Suprapubic skin (tissue), 4 donors: ENCODE measurements at regions not wholly inside any gene's neighbourhood (a gene's known extent, or its start where the extent isn't known, plus 50 kb on each side); places are given as distances from the start of the nearest gene placed in this dataset.

Experiments used
- DNase-seq, 2 donors: peaks; one replicate each; pipeline ENCODE4 v3.0.0-alpha.2; 2019; ENCODE audit warnings: low spot score in 2 of 2
- H3K27ac ChIP-seq: fragments of 200-600 bp; sonication (generic); one replicate; pipeline ENCODE4 v1.5.1; 2019
- H3K27me3 ChIP-seq: fragments of 200-600 bp; sonication (generic); one replicate; pipeline ENCODE4 v1.5.1; 2019
- H3K36me3 ChIP-seq: fragments of 200-600 bp; sonication (generic); one replicate; pipeline ENCODE4 v1.5.1; 2019
- H3K4me1 ChIP-seq: fragments of 200-600 bp; sonication (generic); one replicate; pipeline ENCODE4 v1.5.1; 2019
- H3K4me3 ChIP-seq: fragments of 200-600 bp; sonication (generic); one replicate; pipeline ENCODE4 v1.5.1; 2019; ENCODE audit warnings: mild to moderate bottlenecking
- H3K9me3 ChIP-seq: fragments of 200-600 bp; sonication (generic); one replicate; pipeline ENCODE4 v1.5.1; 2019
- EP300 ChIP-seq: sonication (generic); formaldehyde crosslinking; IDR thresholded peaks from one replicate; pipeline ENCODE4 v1.6.1; 2017; ENCODE audit warnings: antibody characterized with exemption
- POLR2A ChIP-seq, 2 donors: fragments of 450-650 bp; IDR thresholded peaks; one replicate each; pipeline ENCODE4 v1.6.1; 2017; ENCODE audit warnings: antibody characterized with exemption in 2 of 2, mild to moderate bottlenecking in 2 of 2, moderate library complexity in 2 of 2
- POLR2AphosphoS5 ChIP-seq, 3 donors: sonication (generic); formaldehyde crosslinking; IDR thresholded peaks; one replicate each; pipeline ENCODE4 v1.6.1; 2017; ENCODE audit warnings: antibody characterized with exemption in 3 of 3
- WGBS: methylation state at CpG from one replicate; pipeline ENCODE4 v1.1.5; 2018; 5-methylcytosine and 5-hydroxymethylcytosine counted together
- TF ChIP-seq, protein P1 (sequence below), 2 donors: fragments of 200-600 bp in 1 of 2; fragments of 450-650 bp in 1 of 2; sonication (generic) in 1 of 2; IDR thresholded peaks; one replicate each; pipeline ENCODE4 v1.5.1; 2016 to 2019; ENCODE audit warnings: antibody characterized with exemption in 2 of 2, mild to moderate bottlenecking in 1 of 2, moderate library complexity in 1 of 2

DNA sequence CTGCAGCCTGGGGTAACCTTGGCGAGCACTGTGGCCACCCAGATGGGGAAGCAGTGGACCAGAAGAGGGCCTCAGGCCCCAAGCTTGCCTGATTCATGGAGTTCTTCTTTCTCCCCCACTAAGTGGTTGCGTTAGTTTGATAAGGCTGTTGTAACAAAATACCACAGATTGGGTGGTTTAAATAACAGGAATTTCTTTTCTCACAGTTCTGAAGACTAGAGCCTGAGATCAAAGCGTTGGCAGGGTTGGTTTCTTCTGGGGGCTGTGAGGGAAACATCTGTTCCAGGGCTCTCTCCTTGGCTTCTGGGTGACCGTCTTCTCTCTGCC is 105.7 kb upstream of the GATB start:
- Histone ChIP-seq H3K27me3 (no peaks in the 10 kb centered on the region), H3K4me1 (no peaks in the 10 kb centered on the region), H3K36me3 (no peaks in the 10 kb centered on the region), H3K4me3 (no peak overlapping the region), H3K9me3 (no peaks in the 10 kb centered on the region), H3K27ac (no peak overlapping the region)
- 73% methylated on average over 4 of the region's 4 CpGs for WGBS
- no peak for TF ChIP-seq POLR2AphosphoS5 (IDR thresholded peaks at IDR 0.05)
- no peak for TF ChIP-seq POLR2A (IDR thresholded peaks at IDR 0.05)
- no peak for TF ChIP-seq EP300
- TF ChIP-seq, protein P1, sequence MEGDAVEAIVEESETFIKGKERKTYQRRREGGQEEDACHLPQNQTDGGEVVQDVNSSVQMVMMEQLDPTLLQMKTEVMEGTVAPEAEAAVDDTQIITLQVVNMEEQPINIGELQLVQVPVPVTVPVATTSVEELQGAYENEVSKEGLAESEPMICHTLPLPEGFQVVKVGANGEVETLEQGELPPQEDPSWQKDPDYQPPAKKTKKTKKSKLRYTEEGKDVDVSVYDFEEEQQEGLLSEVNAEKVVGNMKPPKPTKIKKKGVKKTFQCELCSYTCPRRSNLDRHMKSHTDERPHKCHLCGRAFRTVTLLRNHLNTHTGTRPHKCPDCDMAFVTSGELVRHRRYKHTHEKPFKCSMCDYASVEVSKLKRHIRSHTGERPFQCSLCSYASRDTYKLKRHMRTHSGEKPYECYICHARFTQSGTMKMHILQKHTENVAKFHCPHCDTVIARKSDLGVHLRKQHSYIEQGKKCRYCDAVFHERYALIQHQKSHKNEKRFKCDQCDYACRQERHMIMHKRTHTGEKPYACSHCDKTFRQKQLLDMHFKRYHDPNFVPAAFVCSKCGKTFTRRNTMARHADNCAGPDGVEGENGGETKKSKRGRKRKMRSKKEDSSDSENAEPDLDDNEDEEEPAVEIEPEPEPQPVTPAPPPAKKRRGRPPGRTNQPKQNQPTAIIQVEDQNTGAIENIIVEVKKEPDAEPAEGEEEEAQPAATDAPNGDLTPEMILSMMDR (IDR thresholded peaks at IDR 0.05), result no peak
- DNase-seq, result no peak

DNA sequence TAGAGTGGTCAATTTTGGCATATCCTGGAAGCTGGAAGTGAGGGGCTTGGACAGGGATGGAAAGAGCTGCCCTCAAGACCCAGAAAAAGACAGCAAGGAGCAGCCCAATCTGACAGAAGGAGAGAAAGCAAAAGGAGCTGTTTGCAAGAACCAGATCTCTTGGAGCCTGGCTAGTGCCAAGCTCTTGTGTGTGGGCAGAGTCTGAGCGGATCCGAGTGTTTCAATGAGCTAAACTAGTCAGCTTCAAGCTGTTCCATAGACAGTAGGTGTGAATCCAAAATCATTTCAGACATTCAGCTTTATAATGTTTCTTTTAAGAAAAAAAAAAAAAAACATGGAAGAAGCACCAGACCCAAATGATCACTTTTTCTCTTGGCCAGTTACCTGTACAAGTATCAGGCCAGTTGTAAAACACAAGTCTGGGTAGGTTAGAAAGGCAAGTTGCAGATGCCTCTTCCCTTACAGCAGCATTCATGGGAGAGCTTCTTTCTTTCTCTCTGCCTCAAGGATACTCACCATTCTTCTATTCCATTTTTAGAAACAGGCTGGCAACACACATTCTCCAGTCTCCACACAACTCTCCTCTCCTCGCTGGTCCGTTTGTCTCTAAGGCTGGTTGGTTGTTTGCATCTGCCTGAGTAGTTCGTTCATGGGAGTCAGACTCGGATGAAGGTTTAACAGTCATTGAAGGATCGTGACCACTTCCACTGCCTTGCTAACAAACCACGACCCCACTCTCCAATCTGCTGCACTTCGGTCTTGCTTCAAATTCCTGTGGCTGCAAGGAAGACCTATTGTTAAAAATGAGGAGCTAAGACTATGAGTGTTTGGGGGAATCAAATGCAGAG is 105.2 kb upstream of the GATB start:
- DNase-seq, result no peak
- Histone ChIP-seq H3K4me1 (no peaks in the 10 kb centered on the region), H3K36me3 (no peaks in the 10 kb centered on the region), H3K27ac (no peak overlapping the region), H3K27me3 (no peaks in the 10 kb centered on the region), H3K9me3 (no peaks in the 10 kb centered on the region), H3K4me3 (no peak overlapping the region)
- TF ChIP-seq POLR2AphosphoS5 (IDR thresholded peaks at IDR 0.05), result no peak
- TF ChIP-seq EP300, result no peak
- TF ChIP-seq POLR2A (IDR thresholded peaks at IDR 0.05), result no peak
- TF ChIP-seq, protein P1 (IDR thresholded peaks at IDR 0.05), result no peak
- WGBS, result 84% methylated on average over 9 of the region's 9 CpGs

DNA sequence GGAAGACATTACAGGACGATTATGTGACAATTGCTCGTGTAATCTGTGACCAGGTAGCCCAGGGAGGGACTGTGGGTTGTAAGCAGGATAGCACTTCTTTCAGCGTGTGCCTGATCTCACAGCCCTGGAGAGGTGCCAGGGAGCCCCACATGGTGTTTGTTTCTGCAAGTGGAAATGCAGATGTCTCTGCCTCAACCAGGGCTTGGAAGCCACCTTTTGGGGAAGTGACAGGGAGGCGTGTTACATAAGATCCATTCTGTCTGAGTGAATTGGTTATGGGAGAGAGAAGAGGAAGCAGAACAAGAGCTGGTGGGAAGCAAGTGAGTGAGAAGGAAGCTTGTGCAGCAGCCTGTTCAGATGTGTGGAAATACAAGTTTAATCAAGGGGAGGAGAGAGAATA is 104.5 kb upstream of the GATB start:
- no peak for DNase-seq
- no peak overlapping the region for H3K4me3 ChIP-seq
- no peak for TF ChIP-seq EP300
- TF ChIP-seq, protein P1 (IDR thresholded peaks at IDR 0.05), result no peak
- no peak for TF ChIP-seq POLR2A (IDR thresholded peaks at IDR 0.05)
- TF ChIP-seq POLR2AphosphoS5 (IDR thresholded peaks at IDR 0.05), result no peak
- WGBS, result 62% methylated on average over 4 of the region's 4 CpGs
- no peaks in the 10 kb centered on the region for H3K27me3 ChIP-seq
- no peaks in the 10 kb centered on the region for H3K9me3 ChIP-seq
- H3K4me1 ChIP-seq, result no peaks in the 10 kb centered on the region
- no peaks in the 10 kb centered on the region for H3K36me3 ChIP-seq
- no peak overlapping the region for H3K27ac ChIP-seq

DNA sequence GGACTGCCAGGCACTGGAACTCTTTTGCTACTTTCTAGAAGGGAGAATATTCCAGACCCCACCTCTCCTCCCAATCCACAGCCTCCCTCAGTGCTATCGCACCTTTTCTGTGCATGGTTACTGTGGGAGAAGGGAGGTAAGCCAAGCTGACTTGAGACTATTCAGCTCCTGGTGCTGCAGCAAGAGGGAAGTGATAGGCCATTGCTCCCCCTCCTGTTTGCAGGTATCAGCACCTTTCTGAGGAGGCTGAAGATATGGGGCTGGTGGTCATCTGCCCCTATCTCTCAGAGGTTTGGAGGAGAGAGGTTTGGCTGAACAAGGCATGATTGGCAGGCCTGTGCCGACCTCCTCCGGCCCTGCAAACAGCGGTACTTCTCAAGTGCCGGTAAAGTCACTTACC is 103.3 kb upstream of the GATB start:
- H3K4me1 ChIP-seq, result no peaks in the 10 kb centered on the region
- TF ChIP-seq POLR2A (IDR thresholded peaks at IDR 0.05), result no peak
- TF ChIP-seq POLR2AphosphoS5 (IDR thresholded peaks at IDR 0.05), result no peak
- no peak for TF ChIP-seq EP300
- TF ChIP-seq, protein P1 (IDR thresholded peaks at IDR 0.05), result no peak
- WGBS, result 96% methylated on average over 5 of the region's 5 CpGs
- H3K9me3 ChIP-seq, result no peaks in the 10 kb centered on the region
- no peaks in the 10 kb centered on the region for H3K27me3 ChIP-seq
- no peak overlapping the region for H3K27ac ChIP-seq
- no peaks in the 10 kb centered on the region for H3K36me3 ChIP-seq
- no peak for DNase-seq
- no peak overlapping the region for H3K4me3 ChIP-seq

DNA sequence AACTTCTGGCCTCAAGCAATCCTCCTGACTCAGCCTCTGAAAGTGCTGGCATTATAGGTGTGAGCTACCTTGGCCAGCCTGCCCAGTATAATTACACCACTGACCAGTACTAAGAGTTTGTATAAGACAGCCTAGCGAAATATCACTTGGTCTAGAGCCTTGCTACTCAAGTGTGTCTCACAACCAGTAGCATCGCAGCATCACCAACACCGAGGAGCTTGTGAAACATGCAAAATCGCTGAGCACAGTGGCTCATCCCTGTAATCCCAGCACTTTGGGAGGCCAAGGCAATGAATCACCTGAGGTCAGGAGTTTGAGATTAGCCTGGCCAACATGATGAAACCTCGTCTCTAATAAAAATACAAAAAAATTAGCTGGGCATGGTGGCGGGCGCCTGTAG is 102.0 kb upstream of the GATB start:
- Histone ChIP-seq H3K36me3 (no peaks in the 10 kb centered on the region), H3K27me3 (no peaks in the 10 kb centered on the region), H3K4me1 (no peaks in the 10 kb centered on the region), H3K27ac (no peak overlapping the region), H3K4me3 (no peak overlapping the region), H3K9me3 (no peaks in the 10 kb centered on the region)
- WGBS, result 93% methylated on average over 7 of the region's 7 CpGs
- no peak for DNase-seq
- TF ChIP-seq, protein P1 (IDR thresholded peaks at IDR 0.05), result no peak
- TF ChIP-seq POLR2AphosphoS5 (IDR thresholded peaks at IDR 0.05) (no peak), POLR2A (IDR thresholded peaks at IDR 0.05) (no peak), EP300 (no peak)
